ENCODE measurements at regions not wholly inside any gene's neighbourhood (a gene's known extent, or its start where the extent isn't known, plus 50 kb on each side); places are given as distances from the start of the nearest gene placed in this dataset.

DNA sequence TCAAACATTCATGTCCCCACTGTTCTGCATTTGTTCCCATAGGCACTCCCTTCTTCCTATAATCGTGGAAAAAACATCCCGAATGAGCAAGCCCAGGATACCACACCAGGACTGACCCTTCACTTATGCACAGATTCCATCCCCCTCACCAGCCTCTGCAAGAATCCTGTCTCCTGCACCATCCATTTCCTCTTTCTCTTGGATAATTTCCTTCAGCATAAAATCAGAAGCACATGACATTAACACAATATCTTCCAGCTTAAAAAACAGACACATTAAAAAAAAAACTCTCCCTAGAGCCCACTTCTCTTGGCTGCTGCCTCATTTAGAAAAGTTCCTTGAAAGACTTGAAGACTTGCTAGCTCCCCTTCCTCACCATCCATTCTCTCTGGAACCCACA, 120.9 kb upstream of the CPSF6 start:
- no peak for TF ChIP-seq ZFP3 (CRISPR knock-in tag; IDR thresholded peaks at IDR 0.05)
- no peak for TF ChIP-seq PPARA (CRISPR knock-in tag; IDR thresholded peaks at IDR 0.05; ENCODE audit: borderline replicate concordance)
- TF ChIP-seq, protein P1, sequence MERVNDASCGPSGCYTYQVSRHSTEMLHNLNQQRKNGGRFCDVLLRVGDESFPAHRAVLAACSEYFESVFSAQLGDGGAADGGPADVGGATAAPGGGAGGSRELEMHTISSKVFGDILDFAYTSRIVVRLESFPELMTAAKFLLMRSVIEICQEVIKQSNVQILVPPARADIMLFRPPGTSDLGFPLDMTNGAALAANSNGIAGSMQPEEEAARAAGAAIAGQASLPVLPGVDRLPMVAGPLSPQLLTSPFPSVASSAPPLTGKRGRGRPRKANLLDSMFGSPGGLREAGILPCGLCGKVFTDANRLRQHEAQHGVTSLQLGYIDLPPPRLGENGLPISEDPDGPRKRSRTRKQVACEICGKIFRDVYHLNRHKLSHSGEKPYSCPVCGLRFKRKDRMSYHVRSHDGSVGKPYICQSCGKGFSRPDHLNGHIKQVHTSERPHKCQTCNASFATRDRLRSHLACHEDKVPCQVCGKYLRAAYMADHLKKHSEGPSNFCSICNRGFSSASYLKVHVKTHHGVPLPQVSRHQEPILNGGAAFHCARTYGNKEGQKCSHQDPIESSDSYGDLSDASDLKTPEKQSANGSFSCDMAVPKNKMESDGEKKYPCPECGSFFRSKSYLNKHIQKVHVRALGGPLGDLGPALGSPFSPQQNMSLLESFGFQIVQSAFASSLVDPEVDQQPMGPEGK (CRISPR knock-in tag; IDR thresholded peaks at IDR 0.05; ENCODE audit: borderline replicate concordance), result no peak
- no peak for TF ChIP-seq ZC3H10 (CRISPR knock-in tag; IDR thresholded peaks at IDR 0.05)
- TF ChIP-seq GLIS3 (CRISPR knock-in tag; IDR thresholded peaks at IDR 0.05), result no peak
- TF ChIP-seq OSR1 (CRISPR knock-in tag; IDR thresholded peaks at IDR 0.05), result no peak
- TF ChIP-seq ZNF70 (CRISPR knock-in tag; IDR thresholded peaks at IDR 0.05), result no peak
- no peak for TF ChIP-seq ESRRG (CRISPR knock-in tag; IDR thresholded peaks at IDR 0.05)
- no peak for TF ChIP-seq TOX (CRISPR knock-in tag; IDR thresholded peaks at IDR 0.05; ENCODE audit: borderline replicate concordance)
- TF ChIP-seq ARNTL (CRISPR knock-in tag; IDR thresholded peaks at IDR 0.05; ENCODE audit: borderline replicate concordance, low read depth), result no peak
- TF ChIP-seq BACH2 (CRISPR knock-in tag; IDR thresholded peaks at IDR 0.05; ENCODE audit: borderline replicate concordance), result no peak
